H1 (cell line): ENCODE measurements at regions not wholly inside any gene's neighbourhood (a gene's known extent, or its start where the extent isn't known, plus 50 kb on each side); places are given as distances from the start of the nearest gene placed in this dataset.

Experiments
- CTCF ChIA-PET: fragments of 300-600 bp; sonication (Branson Sonifier 250); formaldehyde crosslinking; loops from one replicate; lab custom pipeline; 2021; ENCODE audit not compliant: partially characterized antibody; lab: Charles Lee
- POLR2A ChIA-PET: fragments of 300-600 bp; sonication (Branson Sonifier 250); formaldehyde crosslinking; loops from one replicate; lab custom pipeline; 2021; ENCODE audit warnings: inconsistent platforms; ENCODE audit not compliant: partially characterized antibody; lab: Charles Lee
- DNase-seq, 2 experiments: peaks; one replicate each; pipeline versions ENCODE4 v3.0.0 to v3.0.0-alpha.2; 2010 to 2022; ENCODE audit warnings: low spot score in 2 of 2, low read depth in 1 of 2, mixed read lengths in 1 of 2
- FAIRE-seq: peaks from 2 replicates; lab custom pipeline; 2011; peaks lifted over from hg19 to GRCh38; lab: Jason Lieb, UNC
- H2AFZ ChIP-seq: 2 replicates; pipeline ENCODE4 v1.8.1; 2012; ENCODE audit warnings: low read length, inconsistent platforms
- H2AK5ac ChIP-seq: 2 replicates; pipeline ENCODE4 v1.6.1; 2013; ENCODE audit warnings: low read depth, low read length
- H2BK120ac ChIP-seq: replicated peaks from 2 replicates; pipeline ENCODE3; 2013; ENCODE audit warnings: low read depth, low read length, inconsistent platforms
- H2BK12ac ChIP-seq: 2 replicates; pipeline ENCODE4 v1.6.1; 2013; ENCODE audit warnings: low read depth, low read length
- H2BK15ac ChIP-seq: 2 replicates; pipeline ENCODE4 v1.6.1; 2013; ENCODE audit warnings: low read length
- H2BK20ac ChIP-seq: 2 replicates; pipeline ENCODE4 v1.6.1; 2013; ENCODE audit warnings: low read length
- H2BK5ac ChIP-seq: 2 replicates; pipeline ENCODE4 v1.6.1; 2013; ENCODE audit warnings: low read depth, low read length
- H3K14ac ChIP-seq: 2 replicates; pipeline ENCODE4 v1.6.1; 2013; ENCODE audit warnings: inconsistent platforms; ENCODE audit not compliant: insufficient read length
- H3K18ac ChIP-seq: 2 replicates; pipeline ENCODE4 v1.6.1; 2013; ENCODE audit warnings: low read length; ENCODE audit errors: extremely low read depth
- H3K23ac ChIP-seq: 2 replicates; pipeline ENCODE4 v1.6.1; 2013; ENCODE audit warnings: inconsistent platforms; ENCODE audit not compliant: insufficient read length
- H3K23me2 ChIP-seq: 2 replicates; pipeline ENCODE4 v1.6.1; 2013; ENCODE audit warnings: low read depth, low read length
- H3K27ac ChIP-seq: 2 replicates; pipeline ENCODE4 v1.6.1; 2011; ENCODE audit warnings: low read depth, low read length, inconsistent platforms
- H3K27me3 ChIP-seq, 4 experiments: replicated peaks in 1 of 4; 1 replicate in 1 of 4; 2 replicates in 3 of 4; pipeline versions ENCODE4 v1.6.1 to v1.8.1; 2011 to 2013; ENCODE audit warnings: low read length in 3 of 4, mild to moderate bottlenecking in 3 of 4, inconsistent platforms in 2 of 4, mixed read lengths in 2 of 4, moderate library complexity in 1 of 4; ENCODE audit not compliant: control insufficient read depth in 3 of 4, insufficient read depth in 3 of 4; ENCODE audit errors: extremely low read depth in 1 of 4
- H3K36me3 ChIP-seq, 4 experiments: 2 replicates each; pipeline versions ENCODE4 v1.6.1 to v1.8.1; 2011 to 2013; ENCODE audit warnings: mild to moderate bottlenecking in 4 of 4, low read length in 3 of 4, moderate library complexity in 2 of 4, control low read depth in 1 of 4, inconsistent platforms in 1 of 4; ENCODE audit not compliant: insufficient read depth in 4 of 4, control insufficient read depth in 2 of 4
- H3K4ac ChIP-seq: replicated peaks from 2 replicates; pipeline ENCODE3; 2013; ENCODE audit warnings: low read length, low read depth, mixed read lengths, inconsistent platforms; ENCODE audit not compliant: insufficient read length
- H3K4me1 ChIP-seq, 4 experiments: replicated peaks in 1 of 4; 1 replicate in 1 of 4; 2 replicates in 3 of 4; pipeline versions ENCODE4 v1.6.1 to v1.8.1; 2011 to 2013; ENCODE audit warnings: low read length in 3 of 4, inconsistent platforms in 2 of 4, mixed read lengths in 1 of 4; ENCODE audit not compliant: insufficient read depth in 4 of 4, control insufficient read depth in 3 of 4
- H3K4me2 ChIP-seq, 2 experiments: 2 replicates each; pipeline versions ENCODE4 v1.6.1 to v1.8.1; 2011 to 2013; ENCODE audit warnings: low read depth in 2 of 2, low read length in 2 of 2, control low read depth in 1 of 2, inconsistent platforms in 1 of 2, mild to moderate bottlenecking in 1 of 2; ENCODE audit not compliant: insufficient read depth in 1 of 2
- H3K4me3 ChIP-seq, 4 experiments: fragments of 200-600, 300-600 bp in 1 of 4; sonication (generic), shearing (Covaris generic), sonication (Bioruptor Twin) in 1 of 4; 2 replicates each; pipeline versions ENCODE4 v1.5.1 to v1.8.1; 2011 to 2016; ENCODE audit warnings: low read length in 4 of 4, low read depth in 3 of 4, control low read depth in 2 of 4, inconsistent platforms in 2 of 4, mild to moderate bottlenecking in 2 of 4, mixed read lengths in 1 of 4, moderate library complexity in 1 of 4; ENCODE audit not compliant: insufficient read depth in 2 of 4; ENCODE audit errors: extremely low read depth in 1 of 4
- H3K56ac ChIP-seq: replicated peaks from 2 replicates; pipeline ENCODE3; 2013; ENCODE audit warnings: low read depth, mild to moderate bottlenecking, mixed read lengths, low read length, inconsistent platforms; ENCODE audit not compliant: insufficient read length
- H3K79me1 ChIP-seq: 2 replicates; pipeline ENCODE4 v1.6.1; 2013; ENCODE audit warnings: low read depth, low read length, control low read depth
- H3K79me2 ChIP-seq, 2 experiments: 2 replicates each; pipeline versions ENCODE4 v1.6.1 to v1.8.1; 2012 to 2013; ENCODE audit warnings: low read length in 2 of 2, mild to moderate bottlenecking in 2 of 2, inconsistent platforms in 1 of 2; ENCODE audit not compliant: insufficient read depth in 2 of 2, control insufficient read depth in 1 of 2
- H3K9ac ChIP-seq, 4 experiments: replicated peaks in 1 of 4; 1 replicate in 1 of 4; 2 replicates in 3 of 4; pipeline versions ENCODE4 v1.6.1 to v1.8.1; 2011 to 2013; ENCODE audit warnings: low read depth in 3 of 4, low read length in 3 of 4, control low read depth in 2 of 4, mild to moderate bottlenecking in 2 of 4, moderate library complexity in 2 of 4, inconsistent platforms in 1 of 4; ENCODE audit errors: extremely low read depth in 1 of 4
- H3K9me3 ChIP-seq, 2 experiments: 2 replicates each; pipeline versions ENCODE4 v1.6.1 to v1.8.1; 2012 to 2013; ENCODE audit warnings: mild to moderate bottlenecking in 2 of 2, moderate library complexity in 2 of 2, control low read depth in 1 of 2, inconsistent platforms in 1 of 2, low read depth in 1 of 2, low read length in 1 of 2, mixed read lengths in 1 of 2; ENCODE audit not compliant: insufficient read depth in 2 of 2
- H4K20me1 ChIP-seq, 2 experiments: replicated peaks in 1 of 2; 2 replicates each; pipeline versions ENCODE3 to v1.8.1; 2011 to 2013; ENCODE audit warnings: inconsistent platforms in 2 of 2, low read length in 2 of 2, mild to moderate bottlenecking in 1 of 2; ENCODE audit not compliant: insufficient read depth in 2 of 2, control insufficient read depth in 1 of 2
- H4K5ac ChIP-seq: 2 replicates; pipeline ENCODE4 v1.6.1; 2013; ENCODE audit warnings: low read length, low read depth, mixed read lengths, inconsistent platforms; ENCODE audit not compliant: insufficient read length
- H4K8ac ChIP-seq: 2 replicates; pipeline ENCODE4 v1.8.0; 2013; ENCODE audit warnings: mild to moderate bottlenecking, moderate library complexity, low read length, inconsistent platforms; ENCODE audit not compliant: insufficient read depth; ENCODE audit errors: extremely low read depth
- H4K91ac ChIP-seq: replicated peaks from 2 replicates; pipeline ENCODE3; 2013; ENCODE audit warnings: low read length, mixed read lengths, inconsistent platforms; ENCODE audit not compliant: insufficient read length
- HDAC6 ChIP-seq: IDR thresholded peaks from one replicate; pipeline ENCODE4 v1.7.1; 2012; ENCODE audit warnings: low read depth, mild to moderate bottlenecking, inconsistent platforms, low read length, moderate library complexity
- WGBS, 2 experiments: shearing (Covaris generic) in 1 of 2; methylation state at CpG; one replicate each; pipeline versions ENCODE4 v1.1.6 to v1.1.7; 2013 to 2015; ENCODE audit warnings: low lambda C conversion rate in 2 of 2, mixed read lengths in 2 of 2, inconsistent platforms in 1 of 2, low coverage in 1 of 2, missing lambda C conversion rate in 1 of 2; ENCODE audit not compliant: insufficient replicate concordance in 2 of 2, insufficient coverage in 1 of 2, insufficient read length in 1 of 2; ENCODE audit errors: extremely low coverage in 1 of 2, missing lambda C conversion rate in 1 of 2; 5-methylcytosine and 5-hydroxymethylcytosine counted together

- Histone ChIP-seq H2BK20ac (no peak overlapping the region), H2BK12ac (no peak overlapping the region), H3K36me3 (no peaks in the 10 kb centered on the region), H4K20me1 (no peaks in the 10 kb centered on the region), H3K56ac (no peak overlapping the region), H2BK5ac (no peak overlapping the region), H3K9ac (no peak overlapping the region), H3K4ac (no peak overlapping the region), H2AK5ac (no peak overlapping the region), H3K9me3 (no peaks in the 10 kb centered on the region), H3K14ac (no peak overlapping the region), H3K79me1 (no peaks in the 10 kb centered on the region), H3K27ac (no peak overlapping the region), H4K91ac (no peak overlapping the region), H4K5ac (no peak overlapping the region), H3K18ac (no peak overlapping the region), H3K27me3 (no peaks in the 10 kb centered on the region), H3K23me2 (no peaks in the 10 kb centered on the region), H3K4me2 (no peak overlapping the region), H3K4me1 (no peaks in the 10 kb centered on the region), H2BK15ac (no peak overlapping the region), H3K4me3 (no peak overlapping the region), H3K79me2 (no peaks in the 10 kb centered on the region), H2AFZ (no peak overlapping the region), H3K23ac (no peak overlapping the region), H2BK120ac (no peak overlapping the region), H4K8ac (no peak overlapping the region)
- CTCF ChIA-PET = interaction anchor here (1.0 kb wide), 1 partner anchor 12 kb away, joined by 3 read pairs; no protein-coding TSS in a partner anchor
- DNase-seq (no peak), FAIRE-seq (no peak)
- POLR2A ChIA-PET = no interaction called here
- 96% methylated on average over 1 of the region's 1 CpG; no CpG with 5 or more reads in 1 of the 2 experiments for WGBS, 2 experiments
- no peak for TF ChIP-seq HDAC6
Measured at GRCh38 chr4:104381729-104382128, 113.0 kb downstream of the CXXC4 start.
